ENCODE measurements at regions not wholly inside any gene's neighbourhood (a gene's known extent, or its start where the extent isn't known, plus 50 kb on each side); places are given as distances from the start of the nearest gene placed in this dataset.
A peak's percentile ranks its signal among the peaks of the same experiment; 100 is the strongest.
"Not testable (repeated sequence)": the region's sequence is repeated elsewhere in the genome, so short reads cannot be mapped to it uniquely, and the experiment has no call there.

DNA sequence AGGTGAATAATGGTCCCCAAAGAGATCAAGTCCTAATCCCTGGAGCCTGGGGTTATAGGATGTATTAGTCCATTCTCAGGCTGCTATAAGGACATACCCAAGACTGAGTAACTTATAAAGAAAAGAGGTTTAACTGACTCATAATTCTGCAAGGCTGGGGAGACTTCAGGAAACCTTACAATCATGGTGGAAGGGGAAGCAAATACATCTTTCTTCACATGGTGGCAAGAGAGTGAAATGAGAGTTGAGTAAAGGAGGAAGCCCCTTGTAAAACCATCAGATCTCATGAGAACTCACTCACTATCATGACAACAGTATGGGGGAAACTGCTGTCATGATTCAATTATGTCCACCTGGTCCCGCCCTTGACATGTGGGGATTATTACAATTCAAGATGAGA lies 142.9 kb upstream of the ANKRD28 start:
- ATAC-seq (ENCODE audit: poor library complexity) (no peak), DNase-seq (no peak)
- intact Hi-C loops (cut with DNase I) = no loop called here

DNA sequence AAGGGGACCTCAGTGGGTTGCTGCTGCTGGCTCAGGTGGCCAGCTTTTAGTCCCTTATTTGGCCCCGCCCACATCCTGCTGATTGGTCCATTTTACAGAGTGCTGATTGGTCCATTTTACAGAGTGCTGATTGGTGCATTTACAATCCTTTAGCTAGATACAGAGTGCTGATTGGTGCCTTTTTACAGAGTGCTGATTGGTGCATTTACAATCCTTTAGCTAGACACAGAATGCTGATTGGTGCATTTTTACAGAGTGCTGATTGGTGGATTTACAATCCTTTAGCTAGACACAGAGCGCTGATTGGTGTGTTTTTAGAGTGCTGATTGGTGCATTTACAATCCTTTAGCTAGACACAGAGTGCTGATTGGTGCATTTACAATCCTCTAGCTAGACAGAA lies 143.7 kb upstream of the ANKRD28 start:
- intact Hi-C loops (cut with DNase I); DNase-seq; ATAC-seq (ENCODE audit: poor library complexity): not testable (repeated sequence)

DNA sequence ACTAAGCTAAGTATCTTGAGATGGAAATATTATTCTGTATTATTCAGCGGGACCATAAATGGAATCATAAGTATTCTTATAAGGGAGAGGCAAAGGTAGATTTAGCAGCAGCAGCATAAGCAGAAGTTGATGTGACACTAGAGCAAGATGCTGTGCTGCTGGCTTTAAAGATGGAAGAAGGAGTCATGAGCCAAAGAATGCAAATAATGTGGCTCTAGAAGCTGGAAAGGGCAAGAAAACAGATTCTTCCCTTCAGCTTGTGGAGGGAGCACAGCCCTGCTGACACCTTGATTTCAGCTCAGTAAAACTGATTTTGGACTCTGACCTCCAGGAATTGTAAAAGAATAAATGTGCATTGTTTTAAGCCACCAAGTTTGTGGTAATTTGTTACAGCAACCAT lies 144.2 kb upstream of the ANKRD28 start:
- DNase-seq (no peak), ATAC-seq (ENCODE audit: poor library complexity) (no peak)
- intact Hi-C loops (cut with DNase I) = no loop called here

- intact Hi-C loops (cut with DNase I) = no loop called here
- ATAC-seq (ENCODE audit: poor library complexity) (peak; percentile 51), DNase-seq (no peak)
Observed at GRCh38 chr3:15942462-15942861, 144.7 kb upstream of the ANKRD28 start.

DNA sequence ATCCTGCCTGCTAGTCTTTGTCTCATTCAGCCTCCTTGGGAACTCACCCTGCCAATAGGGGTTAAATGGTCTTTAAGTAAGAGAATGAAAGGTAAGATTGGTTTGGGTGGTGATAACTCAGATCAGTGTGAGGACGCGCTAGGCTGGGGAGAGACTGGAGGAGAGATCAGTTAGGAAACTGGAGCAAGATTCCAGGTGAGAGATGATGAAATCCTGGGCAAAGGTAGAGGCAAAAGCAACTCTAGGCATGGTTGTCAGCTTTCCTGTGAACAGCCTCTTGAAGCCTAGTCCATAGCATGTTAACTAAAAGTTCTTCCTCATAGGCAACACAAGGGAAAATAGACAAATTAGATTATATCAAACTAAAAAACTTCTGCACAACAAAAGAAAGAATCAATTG lies 145.2 kb upstream of the ANKRD28 start:
- no peak for DNase-seq

DNA sequence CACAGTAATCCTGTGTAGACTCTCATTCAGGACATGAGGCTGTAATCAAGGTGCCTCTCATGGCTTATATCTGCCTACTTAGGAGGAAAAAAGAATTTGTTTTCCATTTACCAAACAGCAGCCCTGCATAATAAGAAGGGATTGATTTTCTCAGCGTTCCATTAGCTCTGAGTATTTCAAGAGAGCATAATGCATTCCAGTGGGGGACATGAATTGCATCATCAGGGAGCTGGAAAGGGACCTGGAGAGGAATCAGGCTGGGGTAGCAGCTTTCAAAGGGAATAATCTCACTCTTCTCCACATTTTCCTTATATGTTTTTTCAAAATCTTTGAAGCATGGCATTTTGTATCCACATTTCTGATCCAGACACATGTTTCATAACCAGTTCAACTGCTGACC lies 150.6 kb upstream of the ANKRD28 start:
- no peak for ATAC-seq (ENCODE audit: poor library complexity)
- intact Hi-C loops (cut with DNase I) = no loop called here
- DNase-seq = no peak

More for the DNA sequence above, 145.2 kb upstream of the ANKRD28 start:
- intact Hi-C loops (cut with DNase I) = no loop called here
- ATAC-seq (ENCODE audit: poor library complexity) = no peak

- no peak for ATAC-seq (ENCODE audit: poor library complexity)
- DNase-seq = no peak
- intact Hi-C loops (cut with DNase I) = no loop called here
Observed at GRCh38 chr3:15952543-15953175, 154.9 kb upstream of the ANKRD28 start.

DNA sequence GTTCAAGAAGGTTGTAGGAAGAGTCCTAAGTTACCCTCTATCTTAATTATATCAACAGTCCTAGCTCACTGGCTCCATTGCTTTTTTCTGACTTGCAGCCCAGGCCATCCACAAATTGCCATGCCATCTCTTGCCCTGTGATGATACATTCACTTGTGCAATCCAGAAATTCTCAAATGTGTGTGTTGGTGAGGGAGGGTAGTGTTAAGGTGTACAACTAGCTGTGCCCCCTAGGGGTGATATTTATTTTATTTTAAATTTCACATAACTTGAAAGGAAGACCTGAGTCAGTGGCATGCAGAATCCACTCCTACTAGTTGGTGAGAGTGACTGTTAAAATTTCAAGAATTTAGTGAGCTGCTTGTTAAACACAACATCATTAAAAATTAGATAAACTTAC lies 156.1 kb upstream of the ANKRD28 start:
- no peak for ATAC-seq (ENCODE audit: poor library complexity)
- no peak for DNase-seq
- intact Hi-C loops (cut with DNase I) = no loop called here

DNA sequence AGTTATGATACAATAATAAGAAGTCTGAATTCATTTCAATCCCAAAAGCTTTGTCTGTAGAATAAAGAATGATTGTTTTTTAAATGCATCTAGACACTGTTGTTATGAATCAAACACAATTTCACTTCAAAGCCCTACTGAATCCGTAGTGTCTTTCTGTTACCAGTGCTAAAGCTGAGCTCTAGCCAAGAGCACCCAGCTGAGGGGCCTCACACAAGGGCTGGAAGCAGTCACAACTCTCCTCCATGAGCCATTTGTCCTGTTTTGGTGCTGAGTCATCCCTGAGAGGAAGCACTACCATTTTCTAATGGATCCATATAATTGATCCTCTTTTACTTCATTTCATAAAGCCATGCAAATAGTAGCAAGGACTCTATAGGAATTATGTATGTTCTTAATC lies 158.2 kb upstream of the ANKRD28 start:
- DNase-seq (no peak), ATAC-seq (ENCODE audit: poor library complexity) (no peak)
- intact Hi-C loops (cut with DNase I) = no loop called here

- intact Hi-C loops (cut with DNase I) = no loop called here
Observed at GRCh38 chr3:15958692-15959433, 161.1 kb upstream of the ANKRD28 start.

GRCh38 chr3:15959434-15959811 lies 161.6 kb upstream of the ANKRD28 start:
- DNase-seq (no peak), ATAC-seq (ENCODE audit: poor library complexity) (no peak)
- intact Hi-C loops (cut with DNase I) = no loop called here

More at GRCh38 chr3:15958692-15959433, 161.1 kb upstream of the ANKRD28 start:
- no peak for ATAC-seq (ENCODE audit: poor library complexity)
- DNase-seq = no peak

- ATAC-seq (ENCODE audit: poor library complexity) = no peak
- DNase-seq = no peak
Observed at GRCh38 chr3:15964605-15965442, 167.0 kb upstream of the ANKRD28 start.

DNA sequence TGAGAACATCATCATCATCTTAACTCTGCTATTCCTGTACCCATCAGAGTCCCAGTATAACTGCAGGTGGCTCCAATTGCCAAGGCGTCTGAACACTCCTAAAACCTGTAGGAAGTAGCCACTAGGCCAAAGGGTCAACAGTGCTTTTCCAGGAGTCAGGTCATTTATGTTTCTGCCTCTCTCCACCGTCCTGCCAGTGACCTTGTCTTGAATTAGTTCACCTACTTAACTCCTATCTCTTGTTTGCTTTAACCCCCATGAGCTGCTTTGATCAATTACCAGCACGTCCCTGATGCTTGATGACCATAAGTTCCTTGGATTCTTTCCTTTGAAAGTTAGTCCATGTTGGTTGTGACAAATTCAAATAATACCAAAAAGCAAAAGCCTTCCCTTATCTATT lies 169.8 kb upstream of the ANKRD28 start:
- DNase-seq (no peak), ATAC-seq (ENCODE audit: poor library complexity) (no peak)
- intact Hi-C loops (cut with DNase I) = no loop called here

More at GRCh38 chr3:15964605-15965442, 167.0 kb upstream of the ANKRD28 start:
- intact Hi-C loops (cut with DNase I) = no loop called here

- ATAC-seq (ENCODE audit: poor library complexity) = no peak
- no peak for DNase-seq
- intact Hi-C loops (cut with DNase I) = no loop called here
Observed at GRCh38 chr3:15969874-15970640, 172.3 kb upstream of the ANKRD28 start.

DNA sequence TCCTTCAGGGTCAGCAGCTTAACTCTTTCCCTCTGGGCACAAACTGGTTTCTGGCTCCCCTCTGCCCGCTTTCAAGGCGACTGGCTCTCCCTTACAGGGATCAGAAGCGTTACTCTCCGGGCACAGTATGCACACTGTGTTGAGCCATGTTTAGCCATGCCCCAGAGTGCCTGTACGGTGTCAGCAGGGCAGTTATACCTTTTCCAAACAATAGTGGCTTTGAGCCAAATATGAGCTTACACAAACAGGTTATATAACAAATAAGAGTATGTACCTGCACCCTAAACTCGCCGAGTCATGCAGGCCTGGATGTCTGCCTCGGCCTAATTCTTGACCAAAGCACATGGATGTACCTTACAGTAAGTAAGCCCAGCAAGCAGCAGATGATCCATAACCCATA lies 175.6 kb upstream of the ANKRD28 start:
- ATAC-seq (ENCODE audit: poor library complexity) (no peak), DNase-seq (no peak)
- intact Hi-C loops (cut with DNase I) = no loop called here

- ATAC-seq (ENCODE audit: poor library complexity) (peak; percentile 48), DNase-seq (no peak)
- intact Hi-C loops (cut with DNase I) = no loop called here
Observed at GRCh38 chr3:15973940-15974339, 176.2 kb upstream of the ANKRD28 start.

GRCh38 chr3:15974647-15975046 lies 176.9 kb upstream of the ANKRD28 start:
- ATAC-seq (ENCODE audit: poor library complexity) (no peak), DNase-seq (no peak)
- intact Hi-C loops (cut with DNase I) = no loop called here

DNA sequence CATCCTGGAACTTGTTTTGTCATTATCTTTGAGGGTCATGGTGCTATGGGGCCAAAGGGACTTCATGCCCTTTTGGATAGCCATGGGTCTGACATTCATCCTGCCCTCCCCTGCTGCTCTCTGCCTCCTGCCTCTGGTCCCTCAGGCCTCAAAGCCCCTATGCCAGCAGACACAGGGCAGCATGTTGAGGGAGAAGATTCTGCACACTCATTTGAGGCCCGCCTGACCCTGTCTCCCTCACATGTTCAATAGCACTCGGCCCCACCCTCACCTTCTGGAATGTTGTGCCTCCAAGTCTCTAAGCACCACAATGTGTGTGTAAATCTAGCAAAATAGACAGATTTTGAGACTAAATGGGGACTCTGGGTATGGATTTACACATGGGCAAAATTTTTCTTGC lies 178.7 kb upstream of the ANKRD28 start:
- DNase-seq = no peak
- intact Hi-C loops (cut with DNase I) = no loop called here
- no peak for ATAC-seq (ENCODE audit: poor library complexity)

DNA sequence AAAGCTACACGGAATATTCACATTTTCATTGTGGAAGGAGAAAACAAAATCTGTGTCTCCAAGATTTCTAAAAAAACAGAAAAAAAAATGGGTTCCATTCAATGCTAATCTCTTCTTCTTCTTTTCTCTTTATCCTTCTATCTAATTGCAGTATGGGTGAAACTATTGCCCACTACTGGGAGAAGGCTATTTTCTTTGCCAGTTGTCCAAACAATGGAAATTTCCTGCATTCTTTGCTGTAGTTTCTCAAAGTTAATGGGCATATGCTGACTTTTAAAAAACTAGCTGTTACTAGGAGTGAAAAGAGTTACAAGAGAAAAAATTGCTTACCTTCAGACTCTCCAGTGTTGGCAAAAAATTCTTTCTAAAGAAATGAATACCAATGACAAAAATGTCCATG lies 179.3 kb upstream of the ANKRD28 start:
- intact Hi-C loops (cut with DNase I) = no loop called here
- DNase-seq = no peak
- ATAC-seq (ENCODE audit: poor library complexity) = no peak
